T-helper 17 cell (primary cell): ENCODE measurements at regions not wholly inside any gene's neighbourhood (a gene's known extent, or its start where the extent isn't known, plus 50 kb on each side); places are given as distances from the start of the nearest gene placed in this dataset.
A peak's percentile ranks its signal among the peaks of the same experiment; 100 is the strongest.

ENCODE experiments used
- ATAC-seq: fragments of 150-1000 bp; cut with Tn5 transposase; 2 replicates; pipeline ENCODE4 v1.10.0; 2021; ENCODE audit warnings: mild to moderate bottlenecking, moderate library complexity
- DNase-seq, 3 donors: peaks; one replicate each; pipeline versions ENCODE4 v3.0.0 to v3.0.0-alpha.2; 2020 to 2021
- H3K9me3 ChIP-seq: one replicate; pipeline ENCODE4 v1.7.0; 2013; ENCODE audit warnings: low read length, mild to moderate bottlenecking; ENCODE audit not compliant: control insufficient read depth, poor library complexity, severe bottlenecking
- H3K27ac Mint-ChIP-seq: one replicate; pipeline ENCODE4 v1.8.0; 2022; ENCODE audit warnings: mild to moderate bottlenecking, moderate library complexity, mixed read lengths
- H3K27me3 Mint-ChIP-seq: one replicate; pipeline ENCODE4 v1.8.0; 2022; ENCODE audit warnings: mixed read lengths
- H3K36me3 Mint-ChIP-seq: one replicate; pipeline ENCODE4 v1.8.0; 2022; ENCODE audit warnings: low read depth, mixed read lengths
- H3K4me1 Mint-ChIP-seq: one replicate; pipeline ENCODE4 v1.8.0; 2022; ENCODE audit warnings: mild to moderate bottlenecking, mixed read lengths
- H3K4me3 Mint-ChIP-seq: one replicate; pipeline ENCODE4 v1.8.0; 2022; ENCODE audit warnings: mild to moderate bottlenecking, moderate library complexity, mixed read lengths

GRCh38 chr1:198099755-198100154 lies 57.0 kb upstream of the NEK7 start:
- Mint-ChIP-seq H3K4me3 (no peak overlapping the region), H3K4me1 (peaks cover 6% of the 10 kb centered on the region), H3K27ac (no peak overlapping the region), H3K36me3 (peaks cover 2% of the 10 kb centered on the region), H3K27me3 (no peaks in the 10 kb centered on the region)
- H3K9me3 ChIP-seq = no peaks in the 10 kb centered on the region
- DNase-seq (no peak), ATAC-seq (no peak)

DNA sequence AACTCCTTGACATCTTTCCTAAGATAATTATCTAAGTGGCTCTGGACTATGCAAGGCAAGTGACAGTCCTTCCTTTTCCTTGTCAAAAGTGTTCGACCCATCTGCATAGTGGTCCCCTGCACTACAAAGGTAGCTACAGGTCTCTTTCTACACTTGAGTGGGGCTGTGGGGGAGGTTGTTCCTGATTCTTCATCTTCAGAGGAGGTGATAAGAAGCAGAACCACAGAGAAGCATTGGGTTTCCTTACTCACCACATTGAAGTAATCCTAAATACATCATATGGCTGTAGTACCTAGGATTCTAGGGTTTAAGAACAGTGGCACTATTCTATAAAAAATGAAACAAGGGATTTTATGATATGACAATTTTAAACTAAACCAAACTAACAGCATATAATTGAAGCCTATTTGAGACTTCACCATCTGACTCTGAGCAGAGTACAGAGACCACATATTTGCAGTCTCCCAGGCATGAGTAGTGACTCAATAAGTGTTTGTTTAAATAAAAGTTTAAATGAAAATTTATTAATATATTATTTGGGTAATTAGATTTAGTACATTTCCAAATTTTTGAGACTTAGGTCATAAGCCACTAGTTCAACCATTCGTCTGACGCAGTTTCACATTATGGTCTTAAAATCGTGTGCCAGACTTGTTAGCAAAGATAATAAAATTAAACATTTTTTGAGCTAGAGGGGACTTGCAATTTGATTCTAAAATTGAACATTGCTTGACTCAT lies 54.9 kb upstream of the NEK7 start:
- Mint-ChIP-seq H3K4me1 (peaks cover 6% of the 10 kb centered on the region), H3K27ac (no peak overlapping the region), H3K27me3 (no peaks in the 10 kb centered on the region), H3K36me3 (peaks cover 2% of the 10 kb centered on the region), H3K4me3 (peak overlapping the region; percentile 10)
- ATAC-seq (no peak), DNase-seq (no peak)
- H3K9me3 ChIP-seq = no peaks in the 10 kb centered on the region

GRCh38 chr1:198102454-198102827 lies 54.4 kb upstream of the NEK7 start:
- DNase-seq = no peak
- no peaks in the 10 kb centered on the region for H3K9me3 ChIP-seq
- ATAC-seq = no peak
- Mint-ChIP-seq H3K4me1 (peaks cover 6% of the 10 kb centered on the region), H3K36me3 (peaks cover 2% of the 10 kb centered on the region), H3K27me3 (no peaks in the 10 kb centered on the region), H3K4me3 (peak overlapping the region; percentile 10), H3K27ac (no peak overlapping the region)

DNA sequence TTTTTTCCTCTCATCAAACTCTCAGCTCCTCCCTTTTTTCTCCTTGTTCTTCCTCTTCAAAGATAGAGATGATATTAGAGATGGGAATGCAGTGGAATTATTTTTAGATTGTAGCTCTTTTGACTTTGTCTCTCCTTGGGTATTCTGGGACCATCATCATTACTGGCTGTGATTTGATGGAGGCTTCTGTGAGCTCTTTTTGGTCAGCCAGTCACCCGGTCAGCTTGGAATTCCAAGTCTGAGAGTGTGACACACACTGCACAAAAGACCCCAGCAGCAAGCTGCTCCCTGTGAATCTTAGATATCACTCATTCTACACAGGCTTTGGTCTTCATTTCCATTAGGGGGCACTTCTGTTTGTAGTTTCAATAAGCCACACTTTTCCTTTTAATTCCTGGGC lies 51.6 kb upstream of the NEK7 start:
- ATAC-seq = no peak

GRCh38 chr1:198106011-198106410 lies 50.8 kb upstream of the NEK7 start:
- Mint-ChIP-seq H3K27me3 (no peaks in the 10 kb centered on the region), H3K27ac (no peak overlapping the region), H3K36me3 (no peaks in the 10 kb centered on the region), H3K4me1 (peaks cover 6% of the 10 kb centered on the region), H3K4me3 (no peak overlapping the region)
- no peaks in the 10 kb centered on the region for H3K9me3 ChIP-seq
- no peak for DNase-seq
- ATAC-seq = no peak

More for the DNA sequence above, 51.6 kb upstream of the NEK7 start:
- Mint-ChIP-seq H3K27ac (no peak overlapping the region), H3K4me3 (no peak overlapping the region), H3K4me1 (peaks cover 6% of the 10 kb centered on the region), H3K27me3 (no peaks in the 10 kb centered on the region), H3K36me3 (no peaks in the 10 kb centered on the region)
- no peak for DNase-seq
- H3K9me3 ChIP-seq = no peaks in the 10 kb centered on the region
